IMR-90 (cell line): ENCODE measurements at regions not wholly inside any gene's neighbourhood (a gene's known extent, or its start where the extent isn't known, plus 50 kb on each side); places are given as distances from the start of the nearest gene placed in this dataset.

Source experiments
- ATAC-seq: fragments of 200-7000 bp; cut with Tn5 transposase; 2 replicates; pipeline ENCODE4 v1.9.1; 2020; ENCODE audit warnings: low read depth, mild to moderate bottlenecking, moderate library complexity
- BruUV-seq: library from RNA; stranded (reverse); fragments of 400-500 nt; replicated peaks from 2 replicates; lab custom pipeline; 2021; lab: Mats Ljungman, UMichigan
- CTCF ChIA-PET: fragments of 300-600 bp; formaldehyde crosslinking; extraction: SDS; loops from one replicate; lab custom pipeline; 2021; ENCODE audit warnings: antibody characterized with exemption; lab: Yijun Ruan, JAX
- POLR2A ChIA-PET: fragments of 300-600 bp; sonication (Branson Sonifier 250); formaldehyde crosslinking; loops from one replicate; lab custom pipeline; 2022; ENCODE audit warnings: antibody characterized with exemption; ENCODE audit not compliant: unreplicated experiment; lab: Charles Lee
- DNase-seq: peaks from one replicate; pipeline ENCODE4 v3.0.0; 2013
- H2AFZ ChIP-seq: replicated peaks from 2 replicates; pipeline ENCODE3; 2013; ENCODE audit warnings: low read length, mild to moderate bottlenecking; ENCODE audit not compliant: poor library complexity
- H2AK5ac ChIP-seq: 2 replicates; pipeline ENCODE4 v1.6.1; 2013; ENCODE audit warnings: low read depth, low read length, inconsistent platforms
- H2AK9ac ChIP-seq: replicated peaks from 2 replicates; pipeline ENCODE3; 2013; ENCODE audit warnings: mild to moderate bottlenecking, low read depth, low read length, moderate library complexity; ENCODE audit not compliant: poor library complexity
- H2BK120ac ChIP-seq: 2 replicates; pipeline ENCODE4 v1.6.1; 2013; ENCODE audit warnings: low read depth, low read length, inconsistent platforms
- H2BK15ac ChIP-seq: 3 replicates; pipeline ENCODE4 v1.6.1; 2013; ENCODE audit warnings: low read depth, low read length, inconsistent platforms
- H2BK20ac ChIP-seq: 2 replicates; pipeline ENCODE4 v1.6.1; 2013; ENCODE audit warnings: low read depth, mild to moderate bottlenecking, inconsistent platforms, low read length, moderate library complexity
- H2BK5ac ChIP-seq: 2 replicates; pipeline ENCODE4 v1.6.1; 2013; ENCODE audit warnings: mild to moderate bottlenecking, low read depth, low read length, inconsistent platforms; ENCODE audit not compliant: poor library complexity, severe bottlenecking
- H3K14ac ChIP-seq: replicated peaks from 2 replicates; pipeline ENCODE4 v1.6.1; 2013; ENCODE audit warnings: low read depth, low read length, inconsistent platforms
- H3K18ac ChIP-seq: 2 replicates; pipeline ENCODE4 v1.6.1; 2013; ENCODE audit warnings: low read depth, low read length, control low read depth
- H3K23ac ChIP-seq: 2 replicates; pipeline ENCODE4 v1.6.1; 2013; ENCODE audit warnings: low read depth, low read length, inconsistent platforms
- H3K27ac ChIP-seq: 2 replicates; pipeline ENCODE4 v1.5.1; 2013; ENCODE audit warnings: mild to moderate bottlenecking, control low read depth, low read length; ENCODE audit not compliant: insufficient read depth
- H3K27me3 ChIP-seq: 2 replicates; pipeline ENCODE4 v1.6.1; 2013; ENCODE audit warnings: low read length; ENCODE audit not compliant: control insufficient read depth, insufficient read depth
- H3K36me3 ChIP-seq: 2 replicates; pipeline ENCODE4 v1.6.1; 2013; ENCODE audit warnings: low read length, mixed read lengths; ENCODE audit not compliant: control insufficient read depth, insufficient read depth
- H3K4ac ChIP-seq: 2 replicates; pipeline ENCODE4 v1.6.1; 2013; ENCODE audit warnings: low read depth, low read length, inconsistent platforms
- H3K4me1 ChIP-seq: 2 replicates; pipeline ENCODE4 v1.6.1; 2013; ENCODE audit warnings: low read length, mixed read lengths; ENCODE audit not compliant: control insufficient read depth, insufficient read depth
- H3K4me2 ChIP-seq: 2 replicates; pipeline ENCODE4 v1.6.1; 2013; ENCODE audit warnings: low read depth, mild to moderate bottlenecking, control low read depth, low read length, moderate library complexity
- H3K4me3 ChIP-seq: 2 replicates; pipeline ENCODE4 v1.5.1; 2013; ENCODE audit warnings: low read depth, mild to moderate bottlenecking, control low read depth, low read length, moderate library complexity; ENCODE audit not compliant: insufficient read depth
- H3K56ac ChIP-seq: 2 replicates; pipeline ENCODE4 v1.6.1; 2013; ENCODE audit warnings: low read length, inconsistent platforms; ENCODE audit not compliant: insufficient read depth; ENCODE audit errors: extremely low read depth
- H3K79me1 ChIP-seq, 2 experiments: 2 replicates each; pipeline ENCODE4 v1.6.1; 2013; ENCODE audit warnings: low read length in 2 of 2, inconsistent platforms in 1 of 2, low read depth in 1 of 2
- H3K9ac ChIP-seq: 2 replicates; pipeline ENCODE4 v1.6.1; 2013; ENCODE audit warnings: low read depth, low read length, control low read depth
- H3K9me1 ChIP-seq: 2 replicates; pipeline ENCODE4 v1.6.1; 2013; ENCODE audit warnings: low read length, inconsistent platforms; ENCODE audit not compliant: insufficient read depth
- H3K9me3 ChIP-seq: 2 replicates; pipeline ENCODE4 v1.6.1; 2013; ENCODE audit warnings: low read length; ENCODE audit not compliant: control insufficient read depth, insufficient read depth
- H4K20me1 ChIP-seq: 2 replicates; pipeline ENCODE4 v1.6.1; 2013; ENCODE audit warnings: low read length, inconsistent platforms; ENCODE audit not compliant: insufficient read depth
- H4K5ac ChIP-seq: 2 replicates; pipeline ENCODE4 v1.6.1; 2013; ENCODE audit warnings: mild to moderate bottlenecking, low read depth, low read length, control low read depth
- H4K8ac ChIP-seq, 2 experiments: 2 replicates each; pipeline ENCODE4 v1.6.1; 2013; ENCODE audit warnings: low read depth in 2 of 2, low read length in 2 of 2, control low read depth in 1 of 2, inconsistent platforms in 1 of 2
- H4K91ac ChIP-seq: 2 replicates; pipeline ENCODE4 v1.6.1; 2013; ENCODE audit warnings: low read depth, low read length, inconsistent platforms; ENCODE audit not compliant: insufficient read depth
- BHLHE40 ChIP-seq: fragments of 150-350 bp; IDR thresholded peaks from 2 replicates; pipeline ENCODE4 v1.6.1; 2016; ENCODE audit warnings: mild to moderate bottlenecking, low read depth, low read length
- CEBPB ChIP-seq: IDR thresholded peaks from 2 replicates; pipeline ENCODE4 v1.6.1; 2012; ENCODE audit warnings: low read depth, low read length, improper control_type of control experiment
- CHD1 ChIP-seq: IDR thresholded peaks from 2 replicates; pipeline ENCODE4 v1.6.1; 2012; ENCODE audit warnings: low read depth, low read length, improper control_type of control experiment
- CTCF ChIP-seq: conservative IDR thresholded peaks from 2 replicates; pipeline ENCODE4 v1.5.1; 2012; ENCODE audit warnings: mild to moderate bottlenecking, low read depth, low read length, improper control_type of control experiment
- ELK1 ChIP-seq: fragments of 150-350 bp; IDR thresholded peaks from 2 replicates; pipeline ENCODE4 v1.6.1; 2016; ENCODE audit warnings: low read depth, mild to moderate bottlenecking, low read length, moderate library complexity, borderline replicate concordance
- FOS ChIP-seq: fragments of 150-350 bp; IDR thresholded peaks from 2 replicates; pipeline ENCODE4 v1.6.1; 2016; ENCODE audit warnings: low read depth, low read length
- MAFK ChIP-seq: IDR thresholded peaks from 2 replicates; pipeline ENCODE4 v1.6.1; 2012; ENCODE audit warnings: low read depth, low read length, improper control_type of control experiment
- MAZ ChIP-seq: IDR thresholded peaks from 2 replicates; pipeline ENCODE4 v1.6.1; 2012; ENCODE audit warnings: low read depth, mild to moderate bottlenecking, low read length, improper control_type of control experiment, moderate library complexity, borderline replicate concordance
- MXI1 ChIP-seq: IDR thresholded peaks from 2 replicates; pipeline ENCODE4 v1.6.1; 2012; ENCODE audit warnings: low read depth, mild to moderate bottlenecking, low read length, moderate library complexity, borderline replicate concordance
- NFE2L2 ChIP-seq: fragments of 150-350 bp; IDR thresholded peaks from 2 replicates; pipeline ENCODE4 v1.6.1; 2016; ENCODE audit warnings: low read depth, mild to moderate bottlenecking, low read length
- POLR2A ChIP-seq: IDR thresholded peaks from 2 replicates; pipeline ENCODE4 v1.6.1; 2012; ENCODE audit warnings: mild to moderate bottlenecking, low read depth, low read length
- RAD21 ChIP-seq: IDR thresholded peaks from 2 replicates; pipeline ENCODE4 v1.6.1; 2012; ENCODE audit warnings: low read length, improper control_type of control experiment
- RCOR1 ChIP-seq: IDR thresholded peaks from 2 replicates; pipeline ENCODE4 v1.6.1; 2012; ENCODE audit warnings: mild to moderate bottlenecking, low read length, improper control_type of control experiment; ENCODE audit not compliant: insufficient replicate concordance
- RFX5 ChIP-seq: IDR thresholded peaks from 2 replicates; pipeline ENCODE4 v1.8.0; 2012; ENCODE audit warnings: low read depth, mild to moderate bottlenecking, low read length, moderate library complexity
- SMC3 ChIP-seq: fragments of 150-350 bp; IDR thresholded peaks from 2 replicates; pipeline ENCODE4 v1.6.1; 2016; ENCODE audit warnings: low read depth, mild to moderate bottlenecking, antibody characterized with exemption, low read length, moderate library complexity
- WGBS, 2 experiments: methylation state at CpG; one replicate each; pipeline versions ENCODE4 v1.1.5 to v1.1.7; 2013; ENCODE audit warnings: missing lambda C conversion rate in 2 of 2; ENCODE audit not compliant: insufficient read length in 1 of 2; ENCODE audit errors: extremely low coverage in 2 of 2; 5-methylcytosine and 5-hydroxymethylcytosine counted together
- dilution Hi-C: fragments of 300-500 bp; cut with HindIII; formaldehyde crosslinking; loops from one replicate; pipeline ENCODE4 v1.14.3; 2018; ENCODE audit warnings: low sequenced_read_pairs; ENCODE audit not compliant: unreplicated experiment
- in situ Hi-C: fragments of 300-500 bp; cut with MboI; formaldehyde crosslinking; loops from 3 replicates; pipeline ENCODE4 v1.14.3; 2019; ENCODE audit warnings: low sequenced_read_pairs, inconsistent platforms, mixed read lengths
- intact Hi-C: fragments of 100-400 bp; cut with micrococcal nuclease; formaldehyde crosslinking; loops from 2 replicates; pipeline ENCODE4 v1.10.0; 2022
- TF ChIP-seq, protein P1 (sequence below): fragments of 150-350 bp; IDR thresholded peaks from 2 replicates; pipeline ENCODE4 v1.6.1; 2017; ENCODE audit warnings: mild to moderate bottlenecking, antibody characterized with exemption, low read length, low read depth

DNA sequence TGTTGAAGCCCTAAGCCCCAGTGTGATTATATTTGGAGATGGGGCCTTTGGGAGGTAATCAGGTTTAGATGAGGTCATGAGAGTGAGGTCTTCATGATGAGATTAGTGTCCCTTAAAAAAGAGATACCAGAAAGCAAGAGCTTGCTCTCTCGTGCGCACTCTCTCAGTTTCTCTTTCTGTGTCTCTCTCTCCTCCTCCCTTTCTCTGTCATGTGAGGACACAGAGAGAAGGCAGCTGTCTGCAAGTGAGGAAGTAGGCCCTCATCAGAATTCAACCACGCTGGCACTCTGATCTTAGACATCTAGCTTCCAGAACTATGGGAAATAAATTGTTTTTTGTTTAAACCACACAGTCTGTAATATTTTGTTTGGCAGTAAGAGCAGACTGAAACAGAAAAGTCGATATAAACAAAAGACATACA is 180.5 kb downstream of the IBTK start:
- no peak for ATAC-seq
- BruUV-seq: no TSS peak
- H2AK5ac ChIP-seq: no peak overlapping the region
- peak overlapping the region; percentile 19 for H2BK5ac ChIP-seq
- no peaks in the 10 kb centered on the region for H3K36me3 ChIP-seq
- no peak overlapping the region for H2BK15ac ChIP-seq
- peak overlapping the region in 1 of 2 experiments; percentile 49; a peak in 1 of 4 replicates for H4K8ac ChIP-seq
- CTCF ChIA-PET: interaction anchor here (0.7 kb wide), 1 partner anchor 43 kb away, joined by 3 read pairs; no protein-coding TSS in a partner anchor
- no peak overlapping the region for H3K27ac ChIP-seq
- WGBS, 2 experiments: no CpG with 5 or more reads among the region's 4 CpGs
- in situ Hi-C loops: no loop called here
- no peak overlapping the region for H3K56ac ChIP-seq
- no peak overlapping the region for H2AFZ ChIP-seq
- peak; percentile 3 for DNase-seq
- dilution Hi-C loops: no loop called here
- H3K14ac ChIP-seq: no peak overlapping the region
- POLR2A ChIA-PET: no interaction called here
- no peak overlapping the region for H3K18ac ChIP-seq
- no peak overlapping the region for H2BK120ac ChIP-seq
- no peaks in the 10 kb centered on the region for H3K79me1 ChIP-seq
- H3K27me3 ChIP-seq: no peaks in the 10 kb centered on the region
- no peaks in the 10 kb centered on the region for H4K20me1 ChIP-seq
- intact Hi-C loops: no loop called here
- no peak overlapping the region for H3K4ac ChIP-seq
- H3K9me3 ChIP-seq: no peaks in the 10 kb centered on the region
- H4K91ac ChIP-seq: no peak overlapping the region
- H3K4me1 ChIP-seq: peaks cover 1% of the 10 kb centered on the region; the same call in 1 of the 2 replicates
- H3K9me1 ChIP-seq: no peaks in the 10 kb centered on the region; the same call in 1 of the 2 replicates
- no peak for TF ChIP-seq CHD1
- TF ChIP-seq CTCF: no peak
- no peak for TF ChIP-seq FOS
- TF ChIP-seq MAFK: no peak
- TF ChIP-seq RAD21: no peak
- TF ChIP-seq ELK1: no peak
- no peak for TF ChIP-seq POLR2A
- TF ChIP-seq MXI1: no peak
- no peak for TF ChIP-seq RFX5
- no peak for TF ChIP-seq RCOR1
- no peak for TF ChIP-seq CEBPB
- no peak for TF ChIP-seq BHLHE40
- no peak for TF ChIP-seq MAZ
- TF ChIP-seq, protein P1, sequence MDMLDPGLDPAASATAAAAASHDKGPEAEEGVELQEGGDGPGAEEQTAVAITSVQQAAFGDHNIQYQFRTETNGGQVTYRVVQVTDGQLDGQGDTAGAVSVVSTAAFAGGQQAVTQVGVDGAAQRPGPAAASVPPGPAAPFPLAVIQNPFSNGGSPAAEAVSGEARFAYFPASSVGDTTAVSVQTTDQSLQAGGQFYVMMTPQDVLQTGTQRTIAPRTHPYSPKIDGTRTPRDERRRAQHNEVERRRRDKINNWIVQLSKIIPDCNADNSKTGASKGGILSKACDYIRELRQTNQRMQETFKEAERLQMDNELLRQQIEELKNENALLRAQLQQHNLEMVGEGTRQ: no peak
- TF ChIP-seq SMC3: no peak
- no peak for TF ChIP-seq NFE2L2
- no peak overlapping the region for H4K5ac ChIP-seq
- H2BK20ac ChIP-seq: 0 out of 2 replicates have a peak overlapping the region, but pooled peaks have one; percentile 18
- H3K23ac ChIP-seq: no peak overlapping the region
- no peak overlapping the region for H3K4me3 ChIP-seq
- H3K4me2 ChIP-seq: no peak overlapping the region
- no peak overlapping the region for H3K9ac ChIP-seq
- no peak overlapping the region for H2AK9ac ChIP-seq
